B cell (primary cell): ENCODE measurements at regions not wholly inside any gene's neighbourhood (a gene's known extent, or its start where the extent isn't known, plus 50 kb on each side); places are given as distances from the start of the nearest gene placed in this dataset.

Experiments used
- ATAC-seq: fragments of 200-7000 bp; cut with Tn5 transposase; one replicate; pipeline ENCODE4 v1.10.0; 2021; ENCODE audit warnings: low read depth, mild to moderate bottlenecking, moderate number of reproducible peaks, moderate library complexity
- CTCF ChIA-PET: fragments of 350-600 bp; sonication (Branson Sonifier 250); formaldehyde crosslinking; loops from one replicate; lab custom pipeline; 2021; ENCODE audit warnings: antibody characterized with exemption, inconsistent platforms; lab: Charles Lee
- POLR2A ChIA-PET: fragments of 350-600 bp; sonication (Branson Sonifier 250); formaldehyde crosslinking; loops from one replicate; lab custom pipeline; 2021; ENCODE audit warnings: antibody characterized with exemption; lab: Charles Lee
- DNase-seq: peaks from one replicate; pipeline ENCODE4 v3.0.0; 2013
- H2AFZ ChIP-seq: 2 replicates; pipeline ENCODE4 v1.6.1; 2012; ENCODE audit warnings: mild to moderate bottlenecking, low read depth, low read length; ENCODE audit not compliant: insufficient read depth, poor library complexity, severe bottlenecking
- H3K27ac ChIP-seq, 2 donors: 1 replicate in 1 of 2; 2 replicates in 1 of 2; pipeline ENCODE4 v1.5.1; 2012 to 2013; ENCODE audit warnings: low read length in 2 of 2, mild to moderate bottlenecking in 2 of 2, moderate library complexity in 1 of 2
- H3K27me3 ChIP-seq, 4 experiments: fragments of 200-600 bp in 1 of 4; sonication (generic) in 1 of 4; replicated peaks in 1 of 4; 1 replicate in 2 of 4; 2 replicates in 2 of 4; pipeline versions ENCODE4 v1.6.1 to v1.7.0; 2013 to 2016; ENCODE audit warnings: low read length in 3 of 4, mild to moderate bottlenecking in 2 of 4, mixed read lengths in 1 of 4, moderate library complexity in 1 of 4; ENCODE audit not compliant: insufficient read depth in 4 of 4, control insufficient read depth in 3 of 4; ENCODE audit errors: control extremely low read depth in 1 of 4
- H3K36me3 ChIP-seq, 2 experiments: replicated peaks in 1 of 2; 1 replicate in 1 of 2; 2 replicates in 1 of 2; pipeline versions ENCODE4 v1.6.1 to v1.7.1; 2013; ENCODE audit warnings: low read length in 1 of 2; ENCODE audit not compliant: insufficient read depth in 2 of 2, control insufficient read depth in 1 of 2; ENCODE audit errors: control extremely low read depth in 1 of 2, extremely low read depth in 1 of 2
- H3K4me1 ChIP-seq, 2 donors: fragments of 200-600 bp in 1 of 2; sonication (generic) in 1 of 2; 1 replicate in 1 of 2; 2 replicates in 1 of 2; pipeline versions ENCODE4 v1.5.1 to v1.6.1; 2013 to 2017; ENCODE audit warnings: low read length in 2 of 2; ENCODE audit not compliant: control insufficient read depth in 2 of 2, insufficient read depth in 2 of 2
- H3K4me2 ChIP-seq: replicated peaks from 2 replicates; pipeline ENCODE3; 2012; ENCODE audit warnings: mild to moderate bottlenecking, low read depth, low read length; ENCODE audit not compliant: poor library complexity, severe bottlenecking
- H3K4me3 ChIP-seq, 5 experiments: fragments of 200-600 bp in 1 of 5; sonication (generic) in 1 of 5; 1 replicate in 3 of 5; 2 replicates in 2 of 5; pipeline versions ENCODE4 v1.5.1 to v1.7.0; 2011 to 2016; ENCODE audit warnings: low read length in 4 of 5, mild to moderate bottlenecking in 4 of 5, low read depth in 2 of 5, control low read depth in 1 of 5, moderate library complexity in 1 of 5; ENCODE audit not compliant: insufficient read depth in 1 of 5; ENCODE audit errors: control extremely low read depth in 1 of 5, extremely low read depth in 1 of 5
- H3K79me2 ChIP-seq: fragments of 200-600 bp; sonication (generic); one replicate; pipeline ENCODE4 v1.6.0; 2016; ENCODE audit warnings: low read length; ENCODE audit not compliant: control insufficient read depth, insufficient read depth
- H3K9ac ChIP-seq: fragments of 200-600 bp; sonication (generic); 2 replicates; pipeline ENCODE4 v1.6.1; 2017; ENCODE audit warnings: mild to moderate bottlenecking, low read length, moderate library complexity
- H3K9me3 ChIP-seq, 3 donors: one replicate each; pipeline versions ENCODE4 v1.6.1 to v1.7.1; 2013; ENCODE audit warnings: low read length in 2 of 3; ENCODE audit not compliant: control insufficient read depth in 2 of 3, insufficient read depth in 1 of 3; ENCODE audit errors: control extremely low read depth in 1 of 3
- H4K20me1 ChIP-seq: 2 replicates; pipeline ENCODE4 v1.6.0; 2012; ENCODE audit warnings: mild to moderate bottlenecking, low read length; ENCODE audit not compliant: insufficient read depth, control insufficient read depth, poor library complexity, severe bottlenecking
- H3K27ac Mint-ChIP-seq: one replicate; pipeline ENCODE4 v1.8.0; 2021; ENCODE audit warnings: mixed read lengths
- H3K27me3 Mint-ChIP-seq: one replicate; pipeline ENCODE4 v1.8.0; 2021; ENCODE audit warnings: mixed read lengths
- H3K4me1 Mint-ChIP-seq: one replicate; pipeline ENCODE4 v1.8.0; 2021; ENCODE audit warnings: mixed read lengths
- H3K4me3 Mint-ChIP-seq: one replicate; pipeline ENCODE4 v1.8.0; 2021; ENCODE audit warnings: mixed read lengths
- H3K9me3 Mint-ChIP-seq: one replicate; pipeline ENCODE4 v1.8.0; 2022; ENCODE audit warnings: mixed read lengths; ENCODE audit not compliant: insufficient read depth
- EZH2 ChIP-seq: IDR thresholded peaks from 2 replicates; pipeline ENCODE4 v1.6.1; 2012; ENCODE audit warnings: borderline replicate concordance, low read depth, mild to moderate bottlenecking, moderate library complexity, low read length; ENCODE audit not compliant: insufficient read depth, poor library complexity, severe bottlenecking
- WGBS: methylation state at CpG from one replicate; pipeline ENCODE4 v1.1.5; 2013; ENCODE audit warnings: missing lambda C conversion rate; ENCODE audit not compliant: insufficient coverage; 5-methylcytosine and 5-hydroxymethylcytosine counted together
- intact Hi-C: fragments of 100-400 bp; cut with micrococcal nuclease; formaldehyde crosslinking; loops from one replicate; pipeline ENCODE4 v1.10.0; 2022
- TF ChIP-seq, protein P1 (sequence below): fragments of 200-600 bp; IDR thresholded peaks from one replicate; pipeline ENCODE4 v1.8.0; 2022; ENCODE audit warnings: antibody characterized with exemption, mild to moderate bottlenecking

DNA sequence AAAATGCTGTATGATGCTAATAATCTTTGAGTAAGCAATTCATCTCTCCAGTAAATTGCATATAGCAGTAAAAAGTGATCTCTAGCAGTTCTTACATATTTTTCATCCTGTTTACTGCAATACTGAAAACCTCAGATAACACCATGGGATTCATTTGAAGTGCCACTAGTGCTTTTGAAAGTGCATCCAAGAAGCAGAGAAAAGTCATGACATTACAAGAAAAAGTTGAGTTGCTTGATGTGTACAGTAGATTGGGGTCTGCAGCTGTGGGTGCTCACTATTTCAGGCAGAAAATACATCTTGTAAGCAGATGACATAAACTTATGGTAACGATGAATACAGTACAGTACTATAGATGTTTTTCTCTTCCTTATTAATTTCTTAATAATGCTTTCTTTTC is 1984.9 kb upstream of the LRRTM1 start:
- no peak overlapping the region for H3K27ac ChIP-seq
- H3K27me3 Mint-ChIP-seq = no peaks in the 10 kb centered on the region
- no peak overlapping the region for H3K4me3 Mint-ChIP-seq
- ATAC-seq = no peak
- H3K4me2 ChIP-seq = no peak overlapping the region
- H3K79me2 ChIP-seq = no peaks in the 10 kb centered on the region
- TF ChIP-seq EZH2 = no peak
- TF ChIP-seq, protein P1, sequence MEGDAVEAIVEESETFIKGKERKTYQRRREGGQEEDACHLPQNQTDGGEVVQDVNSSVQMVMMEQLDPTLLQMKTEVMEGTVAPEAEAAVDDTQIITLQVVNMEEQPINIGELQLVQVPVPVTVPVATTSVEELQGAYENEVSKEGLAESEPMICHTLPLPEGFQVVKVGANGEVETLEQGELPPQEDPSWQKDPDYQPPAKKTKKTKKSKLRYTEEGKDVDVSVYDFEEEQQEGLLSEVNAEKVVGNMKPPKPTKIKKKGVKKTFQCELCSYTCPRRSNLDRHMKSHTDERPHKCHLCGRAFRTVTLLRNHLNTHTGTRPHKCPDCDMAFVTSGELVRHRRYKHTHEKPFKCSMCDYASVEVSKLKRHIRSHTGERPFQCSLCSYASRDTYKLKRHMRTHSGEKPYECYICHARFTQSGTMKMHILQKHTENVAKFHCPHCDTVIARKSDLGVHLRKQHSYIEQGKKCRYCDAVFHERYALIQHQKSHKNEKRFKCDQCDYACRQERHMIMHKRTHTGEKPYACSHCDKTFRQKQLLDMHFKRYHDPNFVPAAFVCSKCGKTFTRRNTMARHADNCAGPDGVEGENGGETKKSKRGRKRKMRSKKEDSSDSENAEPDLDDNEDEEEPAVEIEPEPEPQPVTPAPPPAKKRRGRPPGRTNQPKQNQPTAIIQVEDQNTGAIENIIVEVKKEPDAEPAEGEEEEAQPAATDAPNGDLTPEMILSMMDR = no peak
- no peaks in the 10 kb centered on the region for H3K27me3 ChIP-seq
- H2AFZ ChIP-seq = no peak overlapping the region
- H4K20me1 ChIP-seq = no peaks in the 10 kb centered on the region
- POLR2A ChIA-PET = no interaction called here
- intact Hi-C loops = no loop called here
- no peaks in the 10 kb centered on the region for H3K4me1 ChIP-seq
- no peak overlapping the region for H3K27ac Mint-ChIP-seq
- H3K36me3 ChIP-seq = no peaks in the 10 kb centered on the region
- peaks cover 8% of the 10 kb centered on the region for H3K9me3 Mint-ChIP-seq
- CTCF ChIA-PET = no interaction called here
- no peak for DNase-seq
- H3K4me1 Mint-ChIP-seq = no peaks in the 10 kb centered on the region
- no CpG with 5 or more reads among the region's 1 CpG for WGBS
- no peak overlapping the region for H3K4me3 ChIP-seq
- no peak overlapping the region for H3K9ac ChIP-seq
- no peaks in the 10 kb centered on the region for H3K9me3 ChIP-seq

DNA sequence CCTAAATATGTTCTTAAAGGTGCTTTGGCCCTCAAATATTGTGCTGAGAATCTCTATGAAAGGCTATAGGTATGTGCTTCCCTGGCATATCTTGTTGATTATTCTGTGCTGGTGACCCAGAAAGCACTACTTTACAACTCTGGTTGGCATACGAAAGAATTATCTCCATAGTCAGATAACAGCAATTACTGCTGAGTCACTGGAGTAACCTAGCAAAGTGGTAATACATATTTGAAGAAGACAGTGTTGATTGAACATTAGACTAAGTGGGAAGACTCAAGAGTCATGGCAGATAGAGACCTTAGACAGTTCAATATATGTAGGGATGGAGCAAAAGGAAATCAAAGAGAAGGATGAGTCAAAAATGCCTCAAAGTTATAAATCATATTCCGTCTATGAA is 1978.5 kb upstream of the LRRTM1 start:
- H3K4me1 ChIP-seq = no peaks in the 10 kb centered on the region
- H3K79me2 ChIP-seq = no peaks in the 10 kb centered on the region
- no peak overlapping the region for H3K27ac Mint-ChIP-seq
- no peaks in the 10 kb centered on the region for H3K27me3 ChIP-seq
- H3K4me3 Mint-ChIP-seq = no peak overlapping the region
- no peaks in the 10 kb centered on the region for H3K4me1 Mint-ChIP-seq
- no peaks in the 10 kb centered on the region for H3K36me3 ChIP-seq
- intact Hi-C loops = no loop called here
- no CpG with 5 or more reads among the region's 2 CpGs for WGBS
- ChIA-PET POLR2A (no interaction called here), CTCF (no interaction called here)
- H4K20me1 ChIP-seq = no peaks in the 10 kb centered on the region
- H3K4me2 ChIP-seq = no peak overlapping the region
- H3K27ac ChIP-seq = no peak overlapping the region
- no peak overlapping the region for H3K9ac ChIP-seq
- no peak overlapping the region for H3K4me3 ChIP-seq
- ATAC-seq = no peak
- TF ChIP-seq EZH2 = no peak
- TF ChIP-seq, protein P1 = no peak
- DNase-seq = no peak
- H3K9me3 ChIP-seq = peaks cover 0 to 6% (median 0%) of the 10 kb centered on the region in 3 donors
- no peaks in the 10 kb centered on the region for H3K27me3 Mint-ChIP-seq
- H2AFZ ChIP-seq = no peak overlapping the region
- H3K9me3 Mint-ChIP-seq = peaks cover 5% of the 10 kb centered on the region
